NCI-H2107 treated with DMSO at 0.1 percent for 48 hours (cell line): ENCODE measurements at regions not wholly inside any gene's neighbourhood (a gene's known extent, or its start where the extent isn't known, plus 50 kb on each side); places are given as distances from the start of the nearest gene placed in this dataset.
"Not testable (repeated sequence)": the region's sequence is repeated elsewhere in the genome, so short reads cannot be mapped to it uniquely, and the experiment has no call there.

Source experiments
- DNase-seq: peaks from one replicate; lab custom pipeline; 2025; ENCODE audit not compliant: unreplicated experiment; lab: John Stamatoyannopoulos, UW

GRCh38 chr1:79255421-79255820 is 248.9 kb upstream of the ADGRL4 start:
- no peak for DNase-seq

- DNase-seq = no peak
Observed at GRCh38 chr1:79252598-79252997, 246.1 kb upstream of the ADGRL4 start.

- DNase-seq = no peak
Observed at GRCh38 chr1:79239840-79240239, 233.3 kb upstream of the ADGRL4 start.

GRCh38 chr1:79235301-79236002 is 228.9 kb upstream of the ADGRL4 start:
- no peak for DNase-seq

DNA sequence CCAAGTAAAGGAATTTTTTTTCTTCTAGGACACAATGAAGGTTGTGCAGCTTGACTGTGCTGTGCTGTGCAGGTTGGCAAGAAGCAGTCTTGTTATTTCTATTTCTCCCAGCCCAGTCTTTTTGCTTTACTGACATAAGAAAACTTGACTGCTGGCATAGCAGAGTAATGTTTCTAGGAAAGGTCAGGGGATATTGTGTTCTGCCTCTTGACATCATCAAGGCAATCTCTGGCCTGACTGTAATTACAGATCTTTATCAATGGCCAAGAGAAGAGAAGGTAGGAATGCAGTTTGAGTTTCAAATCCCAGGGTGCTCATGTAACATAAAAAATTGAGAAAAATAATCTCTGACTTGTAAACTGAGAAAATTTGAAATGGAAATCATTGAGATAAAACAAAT is 226.3 kb upstream of the ADGRL4 start:
- DNase-seq = no peak

- DNase-seq = not testable (repeated sequence)
Observed at GRCh38 chr1:79230751-79231150, 224.2 kb upstream of the ADGRL4 start.

DNA sequence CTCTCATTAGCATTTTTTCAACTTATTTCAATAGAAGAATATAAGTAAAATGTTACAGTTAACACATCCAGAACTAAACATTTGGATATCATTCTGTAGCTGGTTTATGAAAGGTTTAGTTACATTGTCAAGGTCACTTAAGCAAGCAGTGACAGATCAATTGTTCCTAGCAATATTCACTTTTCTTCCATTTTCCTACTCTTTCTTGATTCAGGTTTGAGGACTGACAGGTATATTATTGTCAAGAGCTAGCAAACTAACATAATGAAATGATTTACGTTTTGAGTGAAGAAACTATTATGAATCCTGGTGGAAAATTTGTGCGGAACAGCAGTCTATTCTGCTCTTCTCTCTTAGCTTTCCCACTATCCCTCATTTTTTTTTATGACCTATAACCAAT is 220.4 kb upstream of the ADGRL4 start:
- no peak for DNase-seq

- DNase-seq = no peak
Observed at GRCh38 chr1:79224537-79224936, 218.0 kb upstream of the ADGRL4 start.

DNA sequence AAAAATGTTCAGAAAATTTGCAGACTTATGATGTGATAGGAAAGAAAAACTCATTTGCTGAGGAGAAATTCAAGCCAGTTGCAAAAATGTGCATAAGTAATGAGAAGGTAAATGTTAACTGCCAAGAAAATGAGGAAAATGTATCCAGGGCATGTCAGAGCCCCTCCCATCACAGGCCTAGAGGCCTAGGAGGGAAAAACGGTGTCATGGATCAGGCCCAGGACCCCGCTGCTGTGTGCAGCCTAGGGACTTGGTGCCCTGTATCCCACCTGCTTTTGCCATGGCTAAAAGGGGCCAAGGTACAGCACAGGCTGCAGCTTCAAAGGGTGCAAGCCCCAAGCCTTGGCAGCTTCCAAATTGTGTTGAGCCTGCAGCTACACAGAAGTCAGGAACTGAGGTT is 214.0 kb upstream of the ADGRL4 start:
- no peak for DNase-seq

DNA sequence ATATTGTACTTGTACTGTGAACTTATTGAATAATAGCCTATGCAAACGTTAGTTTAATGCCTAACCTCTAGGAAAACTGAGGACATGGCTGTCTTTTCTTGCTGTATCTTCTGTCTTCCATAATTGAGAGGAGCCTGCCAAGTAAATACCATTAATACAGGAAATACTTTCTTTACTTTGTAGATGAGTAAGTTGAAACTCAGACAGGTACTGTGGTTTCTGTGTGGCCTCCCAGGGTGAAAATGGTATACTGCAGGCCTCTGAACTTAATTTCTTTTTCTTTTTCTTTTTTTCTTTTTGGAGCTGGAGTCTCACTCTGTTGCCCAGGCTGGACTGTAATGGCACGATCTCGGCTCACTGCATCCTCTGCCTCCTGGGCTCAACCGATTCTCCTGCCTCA is 208.8 kb upstream of the ADGRL4 start:
- no peak for DNase-seq

- DNase-seq = no peak
Observed at GRCh38 chr1:79207786-79208185, 201.3 kb upstream of the ADGRL4 start.

GRCh38 chr1:79207331-79207730 is 200.8 kb upstream of the ADGRL4 start:
- no peak for DNase-seq

DNA sequence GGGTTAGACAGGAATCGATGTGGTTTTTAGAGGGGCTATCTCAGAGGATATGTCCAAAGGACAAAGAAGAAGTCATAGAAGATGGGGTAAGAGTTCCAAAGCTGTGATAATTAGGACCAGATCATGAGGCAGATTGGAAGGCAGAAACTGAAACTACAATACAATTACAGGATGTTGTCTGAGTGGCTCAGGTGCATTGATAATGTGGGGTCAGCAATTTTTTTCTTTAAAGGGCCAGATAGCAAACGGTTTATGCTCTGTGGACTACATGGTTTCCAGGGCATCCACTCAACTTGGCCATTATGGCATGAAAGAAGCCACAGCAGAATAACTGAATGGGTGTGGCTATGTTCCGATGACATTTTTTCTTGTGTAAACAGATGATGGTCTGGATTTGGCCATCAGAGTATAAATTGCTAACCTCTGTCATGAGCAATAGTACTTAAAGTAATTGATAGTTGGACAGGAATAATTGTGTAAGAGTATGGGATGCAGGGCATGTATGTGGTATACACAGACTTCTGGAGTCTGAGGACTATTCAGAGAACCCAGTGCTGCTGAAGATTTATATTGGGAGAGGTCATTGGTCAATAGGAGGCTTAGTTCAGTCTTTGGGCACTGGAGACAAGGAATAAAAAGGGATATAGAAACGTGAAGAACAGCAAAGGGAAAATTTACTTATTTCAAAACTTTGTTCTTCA is 198.4 kb upstream of the ADGRL4 start:
- no peak for DNase-seq

GRCh38 chr1:79198832-79199231 is 192.3 kb upstream of the ADGRL4 start:
- no peak for DNase-seq

DNA sequence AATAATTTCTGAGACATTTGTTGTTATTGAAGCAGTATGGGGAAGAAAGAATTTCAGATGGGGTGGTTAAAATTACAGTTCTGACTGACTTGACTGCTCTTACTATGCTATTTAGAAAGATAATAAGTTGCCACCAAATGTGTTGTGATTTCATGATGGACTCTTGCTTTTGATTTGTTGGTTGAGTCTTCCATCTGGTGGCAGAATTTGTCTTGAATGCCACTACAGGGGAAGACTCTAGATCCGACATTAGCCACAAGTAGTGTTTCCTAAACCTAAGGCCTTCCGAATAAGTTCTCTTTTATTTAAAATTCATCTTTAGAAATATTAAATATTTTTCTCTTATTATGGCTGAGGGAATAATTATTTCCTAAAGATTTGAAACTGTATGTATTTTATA is 190.9 kb upstream of the ADGRL4 start:
- DNase-seq = no peak

DNA sequence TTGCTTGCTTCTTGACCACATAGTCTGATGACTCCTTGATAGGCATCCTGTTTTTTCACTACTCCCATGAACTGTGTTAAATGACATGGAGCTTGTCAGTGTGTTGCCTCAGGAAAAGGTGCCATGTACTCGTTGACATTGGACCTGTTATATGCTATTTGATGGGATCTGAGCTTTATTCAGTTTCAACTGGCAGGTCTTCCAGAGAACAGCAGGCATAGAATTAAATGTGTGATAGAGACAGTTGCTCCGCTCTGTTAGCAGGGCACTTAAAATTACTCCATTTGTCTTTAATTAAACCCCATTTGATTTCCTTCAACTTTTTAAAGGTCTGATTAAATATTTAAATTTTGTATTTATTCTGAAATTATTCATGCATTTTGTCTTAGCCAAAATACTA is 189.7 kb upstream of the ADGRL4 start:
- no peak for DNase-seq

DNA sequence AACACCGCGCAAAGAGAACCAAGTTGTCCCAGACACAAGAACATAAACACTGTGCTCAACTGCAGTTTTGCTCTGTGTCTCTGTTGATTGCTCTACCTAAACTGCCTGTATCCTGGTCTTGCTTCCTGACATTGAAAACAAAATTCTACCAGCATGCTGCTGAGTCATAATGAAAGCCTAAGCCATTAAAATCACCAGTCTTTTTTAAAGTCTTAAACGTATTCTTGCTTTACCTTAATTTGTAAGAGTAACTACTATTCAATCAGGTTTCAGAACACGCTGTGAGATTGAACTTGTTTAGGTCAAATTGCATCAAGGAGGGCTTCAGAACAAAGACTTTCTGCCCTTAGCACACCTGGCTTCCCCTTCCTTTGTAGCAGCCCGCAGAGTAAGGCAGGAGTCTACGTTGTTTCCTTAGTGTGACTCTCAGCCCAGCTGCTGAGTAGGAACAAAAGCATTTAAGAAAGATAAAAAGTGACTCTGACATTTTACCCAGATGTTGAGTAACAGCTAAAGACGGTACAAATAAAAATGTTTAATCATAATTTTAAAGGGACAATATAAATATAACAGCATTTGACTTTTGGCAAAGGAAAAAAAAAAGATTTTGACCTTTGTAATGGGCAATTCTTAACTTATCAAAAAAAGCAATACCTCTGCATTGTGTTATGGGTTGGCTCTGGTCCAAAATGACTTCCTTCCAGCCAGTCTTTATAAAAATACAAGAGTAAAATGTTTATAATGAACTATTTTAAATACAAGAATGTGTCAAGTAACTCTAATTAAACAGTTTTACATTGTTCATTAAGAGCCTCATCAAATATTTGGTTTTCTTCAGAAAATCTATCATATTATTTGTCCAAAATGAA is 186.9 kb upstream of the ADGRL4 start:
- peak; percentile 69 for DNase-seq

- DNase-seq = no peak
Observed at GRCh38 chr1:79190074-79190473, 183.5 kb upstream of the ADGRL4 start.

DNA sequence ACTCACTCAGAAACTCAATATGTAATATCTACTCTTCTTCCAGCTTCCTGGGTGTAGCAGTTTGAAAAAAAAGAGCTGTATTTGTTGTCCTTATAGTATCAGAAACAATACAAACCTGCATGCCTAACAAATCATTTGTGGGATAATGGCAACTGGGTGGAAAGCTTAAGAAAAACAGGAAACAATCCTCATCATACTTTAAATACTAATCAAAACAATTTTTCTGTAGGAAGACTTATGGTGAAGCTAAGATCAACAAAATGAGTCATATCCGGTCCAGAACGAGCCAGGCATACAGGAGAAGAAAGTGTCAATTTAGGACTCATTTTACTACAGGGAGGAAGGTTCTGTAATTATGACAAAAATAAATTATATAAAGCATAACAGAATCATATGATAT is 181.8 kb upstream of the ADGRL4 start:
- DNase-seq = no peak

DNA sequence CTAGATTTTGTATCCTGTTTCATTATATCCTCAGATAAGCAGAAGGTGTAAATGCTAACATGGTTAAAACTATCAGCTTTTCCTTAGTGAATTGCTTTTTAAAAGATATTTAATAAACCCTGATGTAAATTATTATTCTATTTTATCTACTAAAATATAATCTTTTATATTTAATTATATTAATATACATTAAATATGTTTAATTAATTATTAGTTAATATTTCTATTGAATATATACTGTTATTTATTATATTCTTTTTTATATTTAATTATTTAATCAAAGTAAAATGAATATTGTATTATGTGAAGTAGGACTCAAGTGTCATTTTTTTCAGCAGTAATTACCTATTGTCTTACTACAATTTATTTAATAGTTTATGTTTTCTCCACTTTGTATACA is 179.7 kb upstream of the ADGRL4 start:
- DNase-seq = no peak

- no peak for DNase-seq
Observed at GRCh38 chr1:79177844-79178243, 171.3 kb upstream of the ADGRL4 start.

DNA sequence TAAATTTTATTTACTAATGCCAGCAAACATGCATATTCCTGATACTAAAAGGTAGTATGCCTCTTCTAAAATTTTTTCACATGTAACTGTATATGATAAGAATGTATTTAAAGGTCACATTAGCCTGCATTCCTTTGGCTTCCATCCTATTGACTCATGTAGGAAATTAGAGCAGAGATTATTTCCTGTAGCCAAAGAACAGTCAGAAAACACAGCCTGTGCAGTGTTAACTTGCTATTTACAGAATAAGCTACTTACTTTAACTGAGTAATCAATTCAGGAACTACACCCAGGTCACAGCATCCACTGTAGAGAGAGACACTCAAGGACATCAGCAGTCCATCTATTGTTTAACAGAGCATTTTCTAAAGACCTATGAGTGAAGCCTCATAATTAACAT is 154.5 kb upstream of the ADGRL4 start:
- DNase-seq = no peak
